GM06990 (cell line): ENCODE measurements at regions not wholly inside any gene's neighbourhood (a gene's known extent, or its start where the extent isn't known, plus 50 kb on each side); places are given as distances from the start of the nearest gene placed in this dataset.

Experiments used
- DNase-seq: peaks from one replicate; pipeline ENCODE4 v3.0.0-alpha.2; 2011; ENCODE audit not compliant: insufficient read length; ENCODE audit errors: extremely low read depth
- H3K27me3 ChIP-seq: replicated peaks from 2 replicates; pipeline ENCODE4 v1.6.0; 2011; ENCODE audit warnings: low read length; ENCODE audit not compliant: control insufficient read depth, insufficient read depth
- H3K36me3 ChIP-seq: 2 replicates; pipeline ENCODE4 v1.5.1; 2011; ENCODE audit warnings: low read length; ENCODE audit not compliant: control insufficient read depth, insufficient read depth
- H3K4me3 ChIP-seq: replicated peaks from 2 replicates; pipeline ENCODE4 v1.5.1; 2011; ENCODE audit warnings: low read depth, mild to moderate bottlenecking, control low read depth, low read length
- CTCF ChIP-seq: IDR thresholded peaks from 2 replicates; pipeline ENCODE4 v1.5.1; 2011; ENCODE audit warnings: low read length, control low read depth, mild to moderate bottlenecking, inconsistent platforms; ENCODE audit not compliant: insufficient read depth, poor library complexity, severe bottlenecking

GRCh38 chr2:190765386-190766173 lies 115.0 kb upstream of the GLS start:
- no peaks in the 10 kb centered on the region for H3K27me3 ChIP-seq
- H3K4me3 ChIP-seq: no peak overlapping the region
- TF ChIP-seq CTCF: no peak
- DNase-seq: no peak
- no peaks in the 10 kb centered on the region for H3K36me3 ChIP-seq

DNA sequence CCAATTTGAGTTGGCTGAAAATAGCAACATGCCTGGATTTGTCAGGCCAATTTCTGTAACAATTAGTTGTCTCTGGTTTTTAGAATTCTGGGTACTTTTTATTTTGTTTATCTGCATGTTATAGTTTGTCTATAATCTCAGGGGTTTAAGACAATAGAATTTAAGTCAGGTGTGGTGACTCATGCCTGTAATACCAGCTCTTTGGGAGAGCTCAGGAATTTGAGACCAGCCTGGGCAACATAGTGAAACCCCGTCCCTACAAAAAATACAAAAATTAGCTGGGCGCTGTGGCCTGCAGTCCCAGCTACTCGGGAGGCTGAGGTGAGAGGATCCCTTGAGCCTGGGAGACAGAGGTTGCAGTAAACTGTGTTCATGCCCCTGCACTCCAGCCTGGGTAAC lies 114.4 kb upstream of the GLS start:
- Histone ChIP-seq H3K27me3 (no peaks in the 10 kb centered on the region), H3K4me3 (no peak overlapping the region), H3K36me3 (no peaks in the 10 kb centered on the region)
- DNase-seq: no peak
- no peak for TF ChIP-seq CTCF

DNA sequence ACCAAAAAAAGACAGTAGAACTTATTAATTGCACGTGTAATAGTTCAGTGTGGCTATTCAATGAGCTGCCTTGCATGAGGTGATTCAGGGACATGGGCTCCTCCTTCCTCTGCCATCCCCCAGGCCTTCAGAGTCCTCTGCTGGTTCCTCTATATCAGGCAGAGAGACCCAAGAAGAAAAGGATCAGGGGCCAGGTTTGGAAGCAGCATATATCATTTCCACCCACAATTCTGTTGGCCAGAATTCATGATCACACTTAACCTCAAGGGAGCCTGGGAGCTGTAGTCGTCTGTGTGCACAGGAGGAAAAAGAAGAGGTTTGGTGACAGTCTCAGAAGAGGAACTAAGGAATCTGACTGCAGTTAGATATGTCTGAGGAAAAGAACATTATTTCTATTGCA lies 114.0 kb upstream of the GLS start:
- Histone ChIP-seq H3K36me3 (no peaks in the 10 kb centered on the region), H3K4me3 (no peak overlapping the region), H3K27me3 (no peaks in the 10 kb centered on the region)
- TF ChIP-seq CTCF: peak; percentile 2
- DNase-seq: no peak

- no peaks in the 10 kb centered on the region for H3K27me3 ChIP-seq
- DNase-seq: no peak
- H3K4me3 ChIP-seq: no peak overlapping the region
- TF ChIP-seq CTCF: no peak
- H3K36me3 ChIP-seq: no peaks in the 10 kb centered on the region
These were observed 112.8 kb upstream of the GLS start for GRCh38 chr2:190767821-190768220.

DNA sequence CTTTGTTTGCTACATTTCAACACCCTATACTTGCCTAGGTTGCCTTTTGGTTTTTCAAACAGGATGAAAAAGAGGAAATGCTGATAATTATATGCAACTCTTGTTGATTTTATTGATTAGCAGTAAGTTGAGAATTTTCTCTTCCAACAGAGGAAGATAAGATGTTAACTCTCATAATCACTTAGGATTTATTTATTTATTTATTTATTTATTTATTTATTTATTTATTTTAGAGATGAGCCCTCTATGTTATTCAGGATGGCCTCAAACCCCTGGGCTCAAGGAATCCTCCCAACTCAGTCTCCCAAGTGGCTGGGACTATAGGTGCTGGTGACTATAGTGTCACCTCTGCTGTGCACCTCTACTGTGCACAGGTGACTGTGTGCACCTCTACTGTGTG lies 111.4 kb upstream of the GLS start:
- no peaks in the 10 kb centered on the region for H3K27me3 ChIP-seq

More for the DNA sequence above, 111.4 kb upstream of the GLS start:
- TF ChIP-seq CTCF: no peak
- Histone ChIP-seq H3K4me3 (no peak overlapping the region), H3K36me3 (no peaks in the 10 kb centered on the region)
- no peak for DNase-seq
